Small intestine (tissue), 7 donors: ENCODE measurements at regions not wholly inside any gene's neighbourhood (a gene's known extent, or its start where the extent isn't known, plus 50 kb on each side); places are given as distances from the start of the nearest gene placed in this dataset.

Source experiments
- DNase-seq, 2 donors: peaks; one replicate each; pipeline versions ENCODE4 v3.0.0 to v3.0.0-alpha.2; 2013
- FAIRE-seq: peaks from 2 replicates; lab custom pipeline; 2012; peaks lifted over from hg19 to GRCh38; lab: Jason Lieb, UNC
- H3K27ac ChIP-seq, 3 donors: one replicate each; pipeline ENCODE4 v1.5.1; 2013; ENCODE audit warnings: low read length in 2 of 3, mild to moderate bottlenecking in 2 of 3, control low read depth in 1 of 3, inconsistent platforms in 1 of 3, low read depth in 1 of 3, moderate library complexity in 1 of 3
- H3K27me3 ChIP-seq, 3 donors: one replicate each; pipeline ENCODE4 v1.6.1; 2013; ENCODE audit warnings: low read length in 3 of 3, inconsistent platforms in 1 of 3; ENCODE audit not compliant: control insufficient read depth in 3 of 3, insufficient read depth in 3 of 3
- H3K36me3 ChIP-seq, 3 donors: one replicate each; pipeline ENCODE4 v1.6.1; 2013; ENCODE audit warnings: low read length in 3 of 3, inconsistent platforms in 1 of 3, low read depth in 1 of 3, mild to moderate bottlenecking in 1 of 3, moderate library complexity in 1 of 3; ENCODE audit not compliant: control insufficient read depth in 3 of 3, insufficient read depth in 2 of 3
- H3K4me1 ChIP-seq, 3 donors: one replicate each; pipeline ENCODE4 v1.6.1; 2013; ENCODE audit warnings: low read length in 2 of 3, inconsistent platforms in 1 of 3, low read depth in 1 of 3, mild to moderate bottlenecking in 1 of 3, moderate library complexity in 1 of 3; ENCODE audit not compliant: control insufficient read depth in 3 of 3, insufficient read depth in 2 of 3
- H3K4me3 ChIP-seq, 3 donors: one replicate each; pipeline ENCODE4 v1.5.1; 2013; ENCODE audit warnings: low read length in 3 of 3, control low read depth in 1 of 3, inconsistent platforms in 1 of 3, low read depth in 1 of 3, mild to moderate bottlenecking in 1 of 3, moderate library complexity in 1 of 3
- H3K9me3 ChIP-seq, 2 donors: one replicate each; pipeline ENCODE4 v1.6.1; 2013; ENCODE audit warnings: low read depth in 1 of 2, low read length in 1 of 2; ENCODE audit not compliant: control insufficient read depth in 2 of 2, insufficient read depth in 1 of 2
- WGBS, 3 donors: extraction: QIAGEN DNeasy Blood & Tissue Kit; methylation state at CpG; one replicate each; pipeline ENCODE4 v1.1.7; 2013; 5-methylcytosine and 5-hydroxymethylcytosine counted together
- donor health status: healthy with polysubstance abuse.
- donor health status: control.
- donor health status: control.
- donor health status: Bipolar disorder and iron deficiency.
- donor health status: healthy.

DNA sequence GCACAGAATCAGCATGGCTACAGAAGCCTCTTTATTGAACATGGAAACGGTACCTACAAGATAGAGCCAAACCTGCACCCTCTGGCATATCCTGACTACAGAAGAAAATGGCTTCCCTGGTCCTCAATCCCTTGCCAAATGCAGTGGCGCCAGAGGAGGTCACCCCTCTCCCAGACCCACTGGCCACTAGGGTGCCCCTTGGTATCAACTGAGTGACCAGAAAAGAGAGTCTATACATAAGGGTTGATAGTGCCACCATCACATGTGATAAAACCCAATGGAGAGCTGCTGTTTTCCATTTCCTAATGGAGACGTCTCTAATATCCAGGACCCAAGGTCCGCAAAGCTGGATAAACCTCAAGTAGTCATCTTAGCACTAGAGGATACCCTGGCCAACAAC is 52.7 kb upstream of the ALK start:
- no peak for FAIRE-seq
- H3K27ac ChIP-seq = no peak overlapping the region
- no peaks in the 10 kb centered on the region for H3K27me3 ChIP-seq
- H3K4me1 ChIP-seq = no peaks in the 10 kb centered on the region
- DNase-seq = no peak
- H3K9me3 ChIP-seq = no peaks in the 10 kb centered on the region
- H3K4me3 ChIP-seq = no peak overlapping the region
- no peaks in the 10 kb centered on the region for H3K36me3 ChIP-seq
- 80 to 93% (median 85%) methylated on average over 4 of the region's 4 CpGs for WGBS, 3 donors

DNA sequence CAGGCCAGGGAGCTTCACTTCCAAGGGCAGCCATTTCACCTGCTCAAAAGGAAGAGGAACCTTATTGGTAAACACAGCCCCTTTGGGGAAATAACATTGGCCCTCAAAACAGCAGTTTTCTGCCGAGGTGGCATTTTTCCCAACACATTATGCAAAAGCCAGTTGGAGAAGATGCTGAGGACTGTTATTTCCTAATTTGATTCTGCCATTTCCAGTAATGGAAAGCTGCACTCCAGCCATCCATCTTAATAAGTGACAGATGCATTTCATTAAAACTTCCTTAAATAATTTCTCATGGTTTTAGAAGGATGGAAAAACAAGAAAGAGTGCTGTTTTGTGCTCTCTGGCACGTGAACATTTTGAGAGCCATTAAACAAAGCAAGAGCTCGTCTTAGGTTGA is 55.9 kb upstream of the ALK start:
- Histone ChIP-seq H3K4me3 (no peak overlapping the region), H3K36me3 (no peaks in the 10 kb centered on the region), H3K27me3 (no peaks in the 10 kb centered on the region), H3K9me3 (no peaks in the 10 kb centered on the region), H3K4me1 (no peaks in the 10 kb centered on the region), H3K27ac (no peak overlapping the region)
- FAIRE-seq = no peak
- DNase-seq = no peak
- 53 to 72% (median 70%) methylated on average over 3 of the region's 3 CpGs for WGBS, 3 donors

DNA sequence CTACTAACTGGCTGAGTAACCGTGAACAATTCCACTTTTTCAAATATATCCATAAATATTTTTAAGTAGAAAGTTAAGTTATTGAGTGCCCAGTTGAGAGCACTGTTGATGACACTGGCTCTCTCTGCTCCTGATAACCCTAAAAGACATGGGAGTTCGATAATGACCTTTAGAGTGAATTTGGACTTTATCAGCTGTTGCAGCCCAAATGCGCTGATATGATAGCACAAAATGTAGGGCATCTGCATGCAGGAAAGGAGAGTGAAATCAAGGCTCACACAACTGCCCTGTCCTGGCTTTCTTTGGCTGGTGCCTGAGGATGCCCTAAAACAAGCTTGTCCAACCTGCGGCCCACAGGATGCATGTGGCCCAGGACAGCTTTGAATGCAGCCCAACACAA is 60.0 kb upstream of the ALK start:
- Histone ChIP-seq H3K9me3 (no peaks in the 10 kb centered on the region), H3K27me3 (no peaks in the 10 kb centered on the region), H3K4me1 (no peaks in the 10 kb centered on the region), H3K36me3 (no peaks in the 10 kb centered on the region), H3K4me3 (no peak overlapping the region), H3K27ac (no peak overlapping the region)
- WGBS, 3 donors = 72 to 86% (median 73%) methylated on average over 4 of the region's 4 CpGs
- FAIRE-seq (no peak), DNase-seq (no peak)

DNA sequence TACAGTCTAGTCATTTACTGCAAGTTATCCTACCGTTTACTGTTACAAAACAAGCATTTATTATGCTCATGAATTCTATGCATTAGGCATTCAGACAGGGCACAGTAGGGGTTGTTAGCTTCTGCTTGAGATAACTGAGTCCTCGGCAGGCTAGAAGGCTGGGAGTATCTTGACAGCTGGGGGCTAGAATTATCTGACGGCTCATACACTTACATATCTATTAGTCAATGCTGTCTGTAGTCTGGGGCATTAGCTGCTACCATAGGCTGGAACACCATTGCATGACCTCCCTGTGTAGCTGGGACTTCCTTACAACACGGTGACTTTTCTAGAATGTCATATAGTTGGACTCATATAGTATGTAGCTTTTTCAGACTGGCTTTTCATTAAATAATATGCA is 61.9 kb upstream of the ALK start:
- Histone ChIP-seq H3K9me3 (no peaks in the 10 kb centered on the region), H3K4me3 (no peak overlapping the region), H3K4me1 (no peaks in the 10 kb centered on the region), H3K36me3 (no peaks in the 10 kb centered on the region), H3K27me3 (peaks cover 0 to 2% (median 0%) of the 10 kb centered on the region in 3 donors), H3K27ac (no peak overlapping the region)
- DNase-seq = no peak
- no peak for FAIRE-seq
- WGBS, 3 donors = 50 to 69% (median 51%) methylated on average over 4 of the region's 4 CpGs

- DNase-seq = no peak
- Histone ChIP-seq H3K27ac (no peak overlapping the region), H3K36me3 (no peaks in the 10 kb centered on the region), H3K9me3 (no peaks in the 10 kb centered on the region), H3K4me1 (no peaks in the 10 kb centered on the region), H3K27me3 (peaks cover 0 to 2% (median 0%) of the 10 kb centered on the region in 3 donors), H3K4me3 (no peak overlapping the region)
- FAIRE-seq = no peak
- 67 to 91% (median 76%) methylated on average over 1 of the region's 1 CpG for WGBS, 3 donors
Measured at GRCh38 chr2:29987146-29987545, 65.8 kb upstream of the ALK start.

DNA sequence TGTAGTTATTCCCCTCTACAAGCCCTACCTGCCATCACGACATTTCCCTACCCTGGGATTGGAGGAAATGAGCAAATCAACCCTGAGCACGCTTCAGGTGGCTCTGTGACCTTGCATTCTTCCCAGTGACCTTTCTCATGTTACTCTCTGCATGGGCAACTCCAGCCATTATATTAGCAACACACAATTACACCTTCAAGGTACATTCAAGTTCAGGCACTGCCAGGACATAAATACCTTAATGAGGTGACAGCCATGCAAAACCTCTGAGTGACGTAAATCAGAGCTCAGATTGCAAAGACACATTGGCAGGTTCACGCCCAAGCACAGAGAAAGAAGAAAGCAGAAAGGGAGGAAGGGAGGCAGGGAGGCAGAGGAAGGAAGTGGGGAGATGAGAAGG is 68.7 kb upstream of the ALK start:
- WGBS, 3 donors = 55 to 69% (median 62%) methylated on average over 4 of the region's 4 CpGs
- H3K4me1 ChIP-seq = no peaks in the 10 kb centered on the region
- H3K36me3 ChIP-seq = no peaks in the 10 kb centered on the region
- H3K9me3 ChIP-seq = no peaks in the 10 kb centered on the region
- no peak for FAIRE-seq
- DNase-seq = no peak
- H3K27ac ChIP-seq = no peak overlapping the region
- peaks cover 0 to 4% (median 0%) of the 10 kb centered on the region in 3 donors for H3K27me3 ChIP-seq
- no peak overlapping the region for H3K4me3 ChIP-seq

GRCh38 chr2:29991086-29991485 is 69.7 kb upstream of the ALK start:
- H3K27me3 ChIP-seq = peaks cover 0 to 6% (median 3%) of the 10 kb centered on the region in 3 donors
- H3K9me3 ChIP-seq = no peaks in the 10 kb centered on the region
- H3K4me3 ChIP-seq = no peak overlapping the region
- no peaks in the 10 kb centered on the region for H3K4me1 ChIP-seq
- H3K36me3 ChIP-seq = no peaks in the 10 kb centered on the region
- WGBS, 3 donors = 64 to 75% (median 69%) methylated on average over 3 of the region's 3 CpGs
- no peak overlapping the region for H3K27ac ChIP-seq
- DNase-seq = no peak
- no peak for FAIRE-seq

- Histone ChIP-seq H3K27me3 (peaks cover 0 to 6% (median 4%) of the 10 kb centered on the region in 3 donors), H3K36me3 (no peaks in the 10 kb centered on the region), H3K4me1 (no peaks in the 10 kb centered on the region), H3K4me3 (no peak overlapping the region), H3K27ac (no peak overlapping the region), H3K9me3 (no peaks in the 10 kb centered on the region)
- 38 to 65% (median 50%) methylated on average over 1 of the region's 1 CpG for WGBS, 3 donors
- FAIRE-seq (no peak), DNase-seq (no peak)
Measured at GRCh38 chr2:29995241-29995640, 73.9 kb upstream of the ALK start.

GRCh38 chr2:30003128-30003527 is 81.7 kb upstream of the ALK start:
- H3K36me3 ChIP-seq = no peaks in the 10 kb centered on the region
- FAIRE-seq (peak; percentile 49), DNase-seq (no peak)
- no peaks in the 10 kb centered on the region for H3K9me3 ChIP-seq
- no peaks in the 10 kb centered on the region for H3K27me3 ChIP-seq
- no peaks in the 10 kb centered on the region for H3K4me1 ChIP-seq
- H3K4me3 ChIP-seq = no peak overlapping the region
- H3K27ac ChIP-seq = no peak overlapping the region
